Ishikawa (cell line): ENCODE measurements at regions not wholly inside any gene's neighbourhood (a gene's known extent, or its start where the extent isn't known, plus 50 kb on each side); places are given as distances from the start of the nearest gene placed in this dataset.

ENCODE experiments used
- CEBPB ChIP-seq: IDR thresholded peaks from 2 replicates; pipeline ENCODE4 v1.6.1; 2012
- EGR1 ChIP-seq: IDR thresholded peaks from 2 replicates; pipeline ENCODE4 v1.6.1; 2012
- TAF1 ChIP-seq: IDR thresholded peaks from 2 replicates; pipeline ENCODE4 v1.6.1; 2012; ENCODE audit warnings: low read depth, mild to moderate bottlenecking
- TF ChIP-seq, protein P1 (sequence below): IDR thresholded peaks from 2 replicates; pipeline ENCODE4 v1.6.1; 2012; ENCODE audit warnings: low read depth, mild to moderate bottlenecking

- no peak for TF ChIP-seq TAF1
- no peak for TF ChIP-seq EGR1
- TF ChIP-seq, protein P1, sequence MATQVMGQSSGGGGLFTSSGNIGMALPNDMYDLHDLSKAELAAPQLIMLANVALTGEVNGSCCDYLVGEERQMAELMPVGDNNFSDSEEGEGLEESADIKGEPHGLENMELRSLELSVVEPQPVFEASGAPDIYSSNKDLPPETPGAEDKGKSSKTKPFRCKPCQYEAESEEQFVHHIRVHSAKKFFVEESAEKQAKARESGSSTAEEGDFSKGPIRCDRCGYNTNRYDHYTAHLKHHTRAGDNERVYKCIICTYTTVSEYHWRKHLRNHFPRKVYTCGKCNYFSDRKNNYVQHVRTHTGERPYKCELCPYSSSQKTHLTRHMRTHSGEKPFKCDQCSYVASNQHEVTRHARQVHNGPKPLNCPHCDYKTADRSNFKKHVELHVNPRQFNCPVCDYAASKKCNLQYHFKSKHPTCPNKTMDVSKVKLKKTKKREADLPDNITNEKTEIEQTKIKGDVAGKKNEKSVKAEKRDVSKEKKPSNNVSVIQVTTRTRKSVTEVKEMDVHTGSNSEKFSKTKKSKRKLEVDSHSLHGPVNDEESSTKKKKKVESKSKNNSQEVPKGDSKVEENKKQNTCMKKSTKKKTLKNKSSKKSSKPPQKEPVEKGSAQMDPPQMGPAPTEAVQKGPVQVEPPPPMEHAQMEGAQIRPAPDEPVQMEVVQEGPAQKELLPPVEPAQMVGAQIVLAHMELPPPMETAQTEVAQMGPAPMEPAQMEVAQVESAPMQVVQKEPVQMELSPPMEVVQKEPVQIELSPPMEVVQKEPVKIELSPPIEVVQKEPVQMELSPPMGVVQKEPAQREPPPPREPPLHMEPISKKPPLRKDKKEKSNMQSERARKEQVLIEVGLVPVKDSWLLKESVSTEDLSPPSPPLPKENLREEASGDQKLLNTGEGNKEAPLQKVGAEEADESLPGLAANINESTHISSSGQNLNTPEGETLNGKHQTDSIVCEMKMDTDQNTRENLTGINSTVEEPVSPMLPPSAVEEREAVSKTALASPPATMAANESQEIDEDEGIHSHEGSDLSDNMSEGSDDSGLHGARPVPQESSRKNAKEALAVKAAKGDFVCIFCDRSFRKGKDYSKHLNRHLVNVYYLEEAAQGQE, result no peak
- no peak for TF ChIP-seq CEBPB
These were observed 100.4 kb downstream of the EN1 start for GRCh38 chr2:118747066-118747465.
